ENCODE measurements at regions not wholly inside any gene's neighbourhood (a gene's known extent, or its start where the extent isn't known, plus 50 kb on each side); places are given as distances from the start of the nearest gene placed in this dataset.

- no peak for TF ChIP-seq ZNF274 (IDR thresholded peaks at IDR 0.05; ENCODE audit: low read depth, low read length)
- no peak for TF ChIP-seq SUZ12 (IDR thresholded peaks at IDR 0.05; ENCODE audit: extremely low read depth, insufficient read depth, insufficient read length)
- TF ChIP-seq YY1 (IDR thresholded peaks at IDR 0.05; ENCODE audit: insufficient read depth, insufficient read length): no peak
These were observed 434.8 kb upstream of the CT83 start for GRCh38 chrX:116897526-116897925.
